Stimulated activated effector memory CD8-positive, alpha-beta T cell treated with anti-CD3 and anti-CD28 coated beads, Interleukin-12 subunit alpha, Interleukin-12 subunit beta, amount 100 ng/mL, for 72 hours (primary cell): ENCODE measurements at regions not wholly inside any gene's neighbourhood (a gene's known extent, or its start where the extent isn't known, plus 50 kb on each side); places are given as distances from the start of the nearest gene placed in this dataset.

Experiments
- ATAC-seq: fragments of 150-1000 bp; cut with Tn5 transposase; 2 replicates; pipeline ENCODE4 v1.10.0; 2021
- DNase-seq, 2 donors: peaks; one replicate each; pipeline ENCODE4 v3.0.0; 2021 to 2022; ENCODE audit warnings: low spot score in 2 of 2
- H3K27ac Mint-ChIP-seq: one replicate; pipeline ENCODE4 v1.8.0; 2022; ENCODE audit warnings: mild to moderate bottlenecking, mixed read lengths
- H3K36me3 Mint-ChIP-seq: one replicate; pipeline ENCODE4 v1.8.0; 2022; ENCODE audit warnings: mild to moderate bottlenecking, mixed read lengths
- H3K4me1 Mint-ChIP-seq: one replicate; pipeline ENCODE4 v1.8.0; 2022; ENCODE audit warnings: mixed read lengths
- H3K4me3 Mint-ChIP-seq: one replicate; pipeline ENCODE4 v1.8.0; 2022; ENCODE audit warnings: mild to moderate bottlenecking, mixed read lengths
- H3K9me3 Mint-ChIP-seq: one replicate; pipeline ENCODE4 v1.8.0; 2022; ENCODE audit warnings: mixed read lengths

GRCh38 chr14:59067127-59067894, 121.2 kb upstream of the DAAM1 start:
- Mint-ChIP-seq H3K4me1 (no peaks in the 10 kb centered on the region), H3K9me3 (peaks cover 3% of the 10 kb centered on the region), H3K36me3 (no peaks in the 10 kb centered on the region), H3K4me3 (no peak overlapping the region), H3K27ac (no peak overlapping the region)
- ATAC-seq (peak; percentile 24), DNase-seq (no peak)

DNA sequence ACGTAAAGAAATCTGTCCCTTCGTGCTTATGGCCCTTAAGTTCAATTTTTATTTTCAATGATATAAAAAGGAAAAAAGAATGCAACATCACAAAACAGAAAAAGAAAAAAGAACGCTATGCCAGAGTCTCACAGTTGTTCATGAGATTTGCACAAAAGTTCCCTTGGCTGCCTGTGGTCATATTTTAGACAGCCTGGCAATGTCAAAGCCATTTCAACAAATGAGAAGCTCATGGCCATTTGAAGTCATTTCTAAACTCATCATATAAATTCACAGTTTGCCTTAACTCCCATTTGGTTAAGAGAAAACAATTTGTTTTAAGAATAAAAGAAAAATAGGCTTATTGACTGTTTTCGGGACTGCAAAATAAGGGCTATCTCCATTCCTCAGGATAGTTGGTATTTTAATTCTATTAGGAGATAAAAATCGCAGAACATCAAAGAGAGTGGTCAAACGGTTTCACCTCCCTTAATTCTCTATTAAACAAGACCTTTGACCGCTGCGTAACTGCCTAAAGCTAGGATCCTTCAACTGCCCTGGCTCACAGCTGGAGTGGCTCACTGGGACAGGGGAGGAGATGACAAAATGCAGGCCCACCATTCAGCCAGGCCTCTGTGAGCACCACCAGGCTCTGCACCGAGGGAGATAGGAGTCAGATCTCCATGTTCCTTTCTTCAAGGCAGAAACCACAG, 119.2 kb upstream of the DAAM1 start:
- Mint-ChIP-seq H3K27ac (no peak overlapping the region), H3K36me3 (no peaks in the 10 kb centered on the region), H3K4me3 (no peak overlapping the region), H3K4me1 (no peaks in the 10 kb centered on the region), H3K9me3 (no peaks in the 10 kb centered on the region)
- ATAC-seq, result no peak
- DNase-seq, result no peak

- Mint-ChIP-seq H3K4me3 (no peak overlapping the region), H3K27ac (no peak overlapping the region), H3K9me3 (no peaks in the 10 kb centered on the region), H3K36me3 (no peaks in the 10 kb centered on the region), H3K4me1 (no peaks in the 10 kb centered on the region)
- DNase-seq, result no peak
- no peak for ATAC-seq
Measured at GRCh38 chr14:59075506-59075905, 113.0 kb upstream of the DAAM1 start.

GRCh38 chr14:59081720-59082119, 106.7 kb upstream of the DAAM1 start:
- DNase-seq (no peak), ATAC-seq (no peak)
- Mint-ChIP-seq H3K27ac (no peak overlapping the region), H3K9me3 (no peaks in the 10 kb centered on the region), H3K36me3 (no peaks in the 10 kb centered on the region), H3K4me3 (no peak overlapping the region), H3K4me1 (no peaks in the 10 kb centered on the region)

GRCh38 chr14:59085207-59085739, 103.2 kb upstream of the DAAM1 start:
- ATAC-seq (no peak), DNase-seq (no peak)
- no peak overlapping the region for H3K4me3 Mint-ChIP-seq
- no peaks in the 10 kb centered on the region for H3K4me1 Mint-ChIP-seq
- H3K36me3 Mint-ChIP-seq, result no peaks in the 10 kb centered on the region
- no peak overlapping the region for H3K27ac Mint-ChIP-seq
- H3K9me3 Mint-ChIP-seq, result no peaks in the 10 kb centered on the region

- DNase-seq (no peak), ATAC-seq (no peak)
- Mint-ChIP-seq H3K4me1 (no peaks in the 10 kb centered on the region), H3K36me3 (no peaks in the 10 kb centered on the region), H3K9me3 (no peaks in the 10 kb centered on the region), H3K4me3 (no peak overlapping the region), H3K27ac (no peak overlapping the region)
Measured at GRCh38 chr14:59086241-59086882, 102.1 kb upstream of the DAAM1 start.

DNA sequence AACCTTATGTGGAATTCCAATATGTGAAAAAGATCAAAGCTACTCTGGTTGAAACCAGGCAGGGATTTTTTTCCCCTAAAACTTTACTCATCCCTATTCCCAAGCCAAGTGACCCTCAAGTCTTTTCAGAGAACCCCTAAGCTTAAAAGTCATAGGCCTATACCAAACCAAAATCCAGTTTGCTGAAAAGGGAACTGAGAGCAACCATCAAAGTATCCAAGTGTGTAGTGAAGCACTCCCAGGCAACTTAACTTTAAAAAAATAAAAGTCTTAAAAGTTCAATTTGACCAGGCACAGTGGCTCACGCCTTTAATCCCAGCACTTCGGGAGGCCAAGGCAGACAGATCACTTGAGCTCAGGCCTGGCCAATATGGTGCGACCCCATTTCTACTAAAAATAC, 101.2 kb upstream of the DAAM1 start:
- ATAC-seq, result no peak

DNA sequence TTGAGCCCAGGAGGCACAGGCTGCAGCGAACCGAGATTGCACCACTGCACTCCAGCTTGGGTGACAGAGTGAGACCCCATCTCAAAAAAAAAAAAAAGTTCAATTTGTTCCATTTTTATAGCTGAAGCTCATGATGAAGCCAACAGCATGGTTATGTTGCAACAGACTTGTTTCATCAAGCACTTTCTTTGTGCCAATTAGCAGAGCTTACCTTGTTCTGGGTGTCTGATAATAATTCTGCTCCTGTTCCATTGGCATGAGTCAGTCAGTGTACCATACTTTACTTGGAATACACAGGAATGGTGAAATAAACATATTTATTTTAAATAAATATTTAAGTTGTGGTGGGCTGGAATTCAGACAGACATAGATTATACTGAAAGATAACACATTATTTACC, 100.8 kb upstream of the DAAM1 start:
- DNase-seq (no peak), ATAC-seq (no peak)
- Mint-ChIP-seq H3K27ac (no peak overlapping the region), H3K9me3 (no peaks in the 10 kb centered on the region), H3K4me3 (no peak overlapping the region), H3K36me3 (no peaks in the 10 kb centered on the region), H3K4me1 (no peaks in the 10 kb centered on the region)

More for the DNA sequence above, 101.2 kb upstream of the DAAM1 start:
- Mint-ChIP-seq H3K4me1 (no peaks in the 10 kb centered on the region), H3K4me3 (no peak overlapping the region), H3K27ac (no peak overlapping the region), H3K9me3 (no peaks in the 10 kb centered on the region), H3K36me3 (no peaks in the 10 kb centered on the region)
- no peak for DNase-seq

DNA sequence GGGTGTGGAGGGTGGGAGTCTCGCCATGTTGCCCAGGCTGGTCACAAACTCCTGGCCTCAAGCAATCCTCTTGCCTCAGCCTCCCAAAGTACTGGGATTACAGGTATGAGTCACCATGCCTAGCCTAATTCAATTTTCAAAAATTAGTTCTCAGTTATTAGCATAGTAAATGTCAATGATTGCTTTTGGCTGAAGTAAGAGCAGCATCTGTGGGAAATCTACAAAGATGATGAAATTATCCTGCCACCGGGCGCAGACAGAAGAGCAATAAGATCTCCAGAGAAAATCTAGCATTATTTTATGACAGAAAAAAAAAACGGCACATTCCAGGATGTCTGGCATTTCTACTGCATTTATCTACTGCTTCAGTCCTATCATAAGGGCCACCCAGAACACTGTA, 97.9 kb upstream of the DAAM1 start:
- DNase-seq (no peak), ATAC-seq (no peak)
- no peak overlapping the region for H3K4me3 Mint-ChIP-seq

GRCh38 chr14:59091404-59091803, 97.1 kb upstream of the DAAM1 start:
- Mint-ChIP-seq H3K9me3 (no peaks in the 10 kb centered on the region), H3K36me3 (no peaks in the 10 kb centered on the region), H3K4me3 (no peak overlapping the region), H3K4me1 (no peaks in the 10 kb centered on the region), H3K27ac (no peak overlapping the region)
- no peak for DNase-seq
- ATAC-seq, result no peak

More for the DNA sequence above, 97.9 kb upstream of the DAAM1 start:
- H3K27ac Mint-ChIP-seq, result no peak overlapping the region
- H3K36me3 Mint-ChIP-seq, result no peaks in the 10 kb centered on the region
- H3K4me1 Mint-ChIP-seq, result no peaks in the 10 kb centered on the region
- H3K9me3 Mint-ChIP-seq, result no peaks in the 10 kb centered on the region

- H3K4me3 Mint-ChIP-seq, result no peak overlapping the region
- no peak for ATAC-seq
- H3K4me1 Mint-ChIP-seq, result no peaks in the 10 kb centered on the region
- H3K36me3 Mint-ChIP-seq, result no peaks in the 10 kb centered on the region
- DNase-seq, result no peak
- no peaks in the 10 kb centered on the region for H3K9me3 Mint-ChIP-seq
- no peak overlapping the region for H3K27ac Mint-ChIP-seq
Measured at GRCh38 chr14:59091976-59092375, 96.5 kb upstream of the DAAM1 start.

DNA sequence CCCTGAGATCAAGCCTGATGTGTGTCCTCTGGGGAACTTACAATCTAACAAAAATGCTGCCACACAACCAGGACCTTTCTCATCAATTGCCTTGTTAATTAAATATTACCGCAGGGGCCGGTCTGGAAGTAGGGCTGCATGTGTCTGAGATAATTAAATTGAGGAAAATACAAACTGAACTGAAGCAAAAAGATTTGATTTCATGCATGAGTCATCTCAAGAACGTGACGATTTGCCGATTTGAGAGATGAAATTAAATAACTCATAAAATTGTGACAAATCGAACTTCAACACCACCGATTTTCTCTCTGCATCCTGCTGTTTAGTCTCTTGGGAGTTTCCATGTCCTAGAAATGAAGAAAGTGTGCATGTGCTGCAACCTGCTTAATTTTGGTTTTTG, 94.6 kb upstream of the DAAM1 start:
- Mint-ChIP-seq H3K4me3 (no peak overlapping the region), H3K27ac (no peak overlapping the region), H3K4me1 (no peaks in the 10 kb centered on the region), H3K9me3 (no peaks in the 10 kb centered on the region), H3K36me3 (no peaks in the 10 kb centered on the region)
- DNase-seq (no peak), ATAC-seq (no peak)

GRCh38 chr14:59096303-59096702, 92.2 kb upstream of the DAAM1 start:
- ATAC-seq, result no peak
- no peak overlapping the region for H3K27ac Mint-ChIP-seq
- no peaks in the 10 kb centered on the region for H3K9me3 Mint-ChIP-seq
- no peaks in the 10 kb centered on the region for H3K36me3 Mint-ChIP-seq
- no peaks in the 10 kb centered on the region for H3K4me1 Mint-ChIP-seq
- no peak for DNase-seq
- H3K4me3 Mint-ChIP-seq, result no peak overlapping the region

DNA sequence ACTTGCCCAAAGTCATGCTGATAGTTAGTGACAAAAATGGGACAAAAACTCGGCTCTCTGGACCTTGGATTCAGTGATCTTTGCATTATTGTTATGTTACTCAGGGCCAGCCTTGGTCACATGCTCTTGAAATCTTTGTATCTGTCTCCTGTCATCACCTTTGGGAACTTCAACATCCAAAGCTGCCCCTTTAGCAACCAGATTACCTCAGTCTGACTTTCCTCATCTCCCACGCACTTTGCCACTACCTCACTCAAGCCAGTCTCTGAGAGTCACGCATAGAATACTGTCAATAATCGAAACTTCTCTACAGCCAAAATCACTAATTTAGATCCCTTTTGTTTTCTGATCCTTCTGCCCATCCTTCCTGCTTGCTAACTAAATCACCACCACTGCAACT, 90.8 kb upstream of the DAAM1 start:
- H3K4me1 Mint-ChIP-seq, result no peaks in the 10 kb centered on the region
- ATAC-seq, result no peak
- no peaks in the 10 kb centered on the region for H3K36me3 Mint-ChIP-seq
- no peak overlapping the region for H3K27ac Mint-ChIP-seq
- no peak for DNase-seq
- no peaks in the 10 kb centered on the region for H3K9me3 Mint-ChIP-seq
- H3K4me3 Mint-ChIP-seq, result no peak overlapping the region

DNA sequence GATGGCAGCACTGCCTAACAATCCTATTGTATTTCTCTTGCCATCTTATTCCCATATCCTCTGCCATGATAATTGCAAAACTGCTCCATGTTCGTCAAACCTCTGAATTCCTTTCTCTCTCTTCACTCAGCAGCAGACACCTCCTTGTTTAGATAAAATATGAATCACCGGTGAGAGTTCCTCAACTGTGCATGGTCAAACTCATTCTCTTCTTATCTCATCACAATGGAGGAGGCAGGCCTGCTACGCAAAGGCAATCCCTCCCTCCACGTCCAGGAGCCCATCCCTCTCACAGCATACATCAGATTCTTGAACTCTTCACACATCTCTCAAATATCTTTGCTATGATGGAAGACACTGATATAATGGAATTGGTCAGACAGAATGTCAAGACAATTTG, 90.1 kb upstream of the DAAM1 start:
- H3K36me3 Mint-ChIP-seq, result no peaks in the 10 kb centered on the region

GRCh38 chr14:59100205-59100604, 88.3 kb upstream of the DAAM1 start:
- Mint-ChIP-seq H3K27ac (no peak overlapping the region), H3K9me3 (no peaks in the 10 kb centered on the region), H3K4me1 (no peaks in the 10 kb centered on the region), H3K4me3 (no peak overlapping the region), H3K36me3 (no peaks in the 10 kb centered on the region)
- DNase-seq (no peak), ATAC-seq (no peak)

More for the DNA sequence above, 90.1 kb upstream of the DAAM1 start:
- H3K4me3 Mint-ChIP-seq, result no peak overlapping the region
- no peak for DNase-seq
- ATAC-seq, result no peak
- H3K27ac Mint-ChIP-seq, result no peak overlapping the region
- no peaks in the 10 kb centered on the region for H3K9me3 Mint-ChIP-seq
- no peaks in the 10 kb centered on the region for H3K4me1 Mint-ChIP-seq
